Sciatic nerve (tissue), 2 donors: ENCODE measurements at regions not wholly inside any gene's neighbourhood (a gene's known extent, or its start where the extent isn't known, plus 50 kb on each side); places are given as distances from the start of the nearest gene placed in this dataset.

Source experiments
- ATAC-seq: fragments of 200-7000 bp; cut with Tn5 transposase; one replicate; pipeline ENCODE4 v1.9.1; 2020; ENCODE audit warnings: mild to moderate bottlenecking, moderate library complexity
- DNase-seq: peaks from one replicate; pipeline ENCODE4 v3.0.0-alpha.2; 2020; ENCODE audit warnings: low spot score
- intact Hi-C: fragments of 100-400 bp; cut with DNase I; formaldehyde crosslinking; loops from one replicate; pipeline ENCODE4 v1.14.2; 2022
- donor health status: DM: no; HTN: no; CAD: no.
- donor health status: DM: no; HTN: no; CAD: no.

- intact Hi-C loops, result no loop called here
- ATAC-seq (no peak), DNase-seq (no peak)
These were observed 96.2 kb upstream of the AKT3 start for GRCh38 chr1:243946253-243946652.

GRCh38 chr1:243945727-243946126 is 95.7 kb upstream of the AKT3 start:
- intact Hi-C loops, result no loop called here
- ATAC-seq, result no peak
- no peak for DNase-seq

- DNase-seq, result no peak
- intact Hi-C loops, result no loop called here
These were observed 94.6 kb upstream of the AKT3 start for GRCh38 chr1:243944429-243945160.

GRCh38 chr1:243943671-243944428 is 93.8 kb upstream of the AKT3 start:
- intact Hi-C loops, result no loop called here
- DNase-seq (no peak), ATAC-seq (no peak)

More at GRCh38 chr1:243944429-243945160, 94.6 kb upstream of the AKT3 start:
- no peak for ATAC-seq

- ATAC-seq (no peak), DNase-seq (no peak)
- intact Hi-C loops, result no loop called here
These were observed 92.4 kb upstream of the AKT3 start for GRCh38 chr1:243942196-243943150.

GRCh38 chr1:243940451-243940850 is 90.4 kb upstream of the AKT3 start:
- ATAC-seq (no peak), DNase-seq (no peak)
- intact Hi-C loops, result no loop called here

GRCh38 chr1:243939167-243939848 is 89.3 kb upstream of the AKT3 start:
- ATAC-seq, result no peak
- intact Hi-C loops, result no loop called here
- no peak for DNase-seq

- DNase-seq (no peak), ATAC-seq (no peak)
- intact Hi-C loops, result no loop called here
These were observed 88.2 kb upstream of the AKT3 start for GRCh38 chr1:243938208-243938607.

- DNase-seq, result no peak
- no peak for ATAC-seq
- intact Hi-C loops, result no loop called here
These were observed 83.5 kb upstream of the AKT3 start for GRCh38 chr1:243933495-243933894.

- DNase-seq (no peak), ATAC-seq (no peak)
These were observed 81.9 kb upstream of the AKT3 start for GRCh38 chr1:243931957-243932356.

GRCh38 chr1:243930822-243931671 is 81.0 kb upstream of the AKT3 start:
- ATAC-seq (peak; percentile 45), DNase-seq (no peak)
- intact Hi-C loops, result no loop called here

More at GRCh38 chr1:243931957-243932356, 81.9 kb upstream of the AKT3 start:
- intact Hi-C loops, result no loop called here

- ATAC-seq (no peak), DNase-seq (no peak)
- intact Hi-C loops, result no loop called here
These were observed 77.3 kb upstream of the AKT3 start for GRCh38 chr1:243927381-243927780.

GRCh38 chr1:243926803-243927245 is 76.8 kb upstream of the AKT3 start:
- no peak for DNase-seq
- intact Hi-C loops, result no loop called here
- no peak for ATAC-seq

GRCh38 chr1:243926299-243926698 is 76.3 kb upstream of the AKT3 start:
- no peak for DNase-seq
- no peak for ATAC-seq
- intact Hi-C loops, result no loop called here

- intact Hi-C loops, result no loop called here
- no peak for DNase-seq
- no peak for ATAC-seq
These were observed 74.7 kb upstream of the AKT3 start for GRCh38 chr1:243924588-243925349.

GRCh38 chr1:243924188-243924587 is 74.1 kb upstream of the AKT3 start:
- ATAC-seq, result no peak
- DNase-seq, result no peak
- intact Hi-C loops, result no loop called here
